NK-92 treated with Interleukin-12 subunit alpha and Interleukin-12 subunit beta, amount 100 ng/mL, for 24 hours (cell line): ENCODE measurements at regions not wholly inside any gene's neighbourhood (a gene's known extent, or its start where the extent isn't known, plus 50 kb on each side); places are given as distances from the start of the nearest gene placed in this dataset.
"Not testable (repeated sequence)": the region's sequence is repeated elsewhere in the genome, so short reads cannot be mapped to it uniquely, and the experiment has no call there.

Experiments used
- DNase-seq: peaks from one replicate; lab custom pipeline; 2025; lab: John Stamatoyannopoulos, UW

- no peak for DNase-seq
Observed at GRCh38 chr2:83155826-83156225, 1303.3 kb downstream of the SUCLG1 start.

- DNase-seq, result no peak
Observed at GRCh38 chr2:83143946-83144345, 1315.1 kb downstream of the SUCLG1 start.

- DNase-seq, result no peak
Observed at GRCh38 chr2:83142934-83143333, 1316.1 kb downstream of the SUCLG1 start.

GRCh38 chr2:83115606-83116005, 1343.5 kb downstream of the SUCLG1 start:
- no peak for DNase-seq

- no peak for DNase-seq
Observed at GRCh38 chr2:83115155-83115554, 1343.9 kb downstream of the SUCLG1 start.

- DNase-seq, result no peak
Observed at GRCh38 chr2:83113953-83114352, 1345.1 kb downstream of the SUCLG1 start.

GRCh38 chr2:83112858-83113257, 1346.2 kb downstream of the SUCLG1 start:
- no peak for DNase-seq

- no peak for DNase-seq
Observed at GRCh38 chr2:83109284-83109683, 1349.8 kb downstream of the SUCLG1 start.

- DNase-seq, result no peak
Observed at GRCh38 chr2:83106853-83107252, 1352.2 kb downstream of the SUCLG1 start.

- DNase-seq, result no peak
Observed at GRCh38 chr2:83104202-83104601, 1354.9 kb downstream of the SUCLG1 start.

GRCh38 chr2:83103613-83104012, 1355.5 kb downstream of the SUCLG1 start:
- no peak for DNase-seq

GRCh38 chr2:83089051-83089450, 1370.0 kb downstream of the SUCLG1 start:
- not testable (repeated sequence) for DNase-seq

GRCh38 chr2:83085869-83086268, 1373.2 kb downstream of the SUCLG1 start:
- DNase-seq, result no peak

GRCh38 chr2:83081826-83082690, 1377.0 kb downstream of the SUCLG1 start:
- DNase-seq, result no peak

- DNase-seq, result no peak
Observed at GRCh38 chr2:83079007-83079406, 1380.1 kb downstream of the SUCLG1 start.

- DNase-seq, result no peak
Observed at GRCh38 chr2:83072767-83073166, 1386.3 kb downstream of the SUCLG1 start.

GRCh38 chr2:83071914-83072313, 1387.2 kb downstream of the SUCLG1 start:
- DNase-seq, result no peak

- DNase-seq, result no peak
Observed at GRCh38 chr2:83071352-83071751, 1387.7 kb downstream of the SUCLG1 start.

- DNase-seq, result no peak
Observed at GRCh38 chr2:83069724-83070123, 1389.4 kb downstream of the SUCLG1 start.

- no peak for DNase-seq
Observed at GRCh38 chr2:83068714-83069113, 1390.4 kb downstream of the SUCLG1 start.

- DNase-seq, result no peak
Observed at GRCh38 chr2:83067947-83068346, 1391.1 kb downstream of the SUCLG1 start.

- DNase-seq, result no peak
Observed at GRCh38 chr2:83063933-83064332, 1395.1 kb downstream of the SUCLG1 start.

GRCh38 chr2:83063511-83063910, 1395.6 kb downstream of the SUCLG1 start:
- no peak for DNase-seq

GRCh38 chr2:83058683-83059082, 1400.4 kb downstream of the SUCLG1 start:
- DNase-seq, result no peak
